WTC11 (cell line): ENCODE measurements at regions not wholly inside any gene's neighbourhood (a gene's known extent, or its start where the extent isn't known, plus 50 kb on each side); places are given as distances from the start of the nearest gene placed in this dataset.

Experiments used
- ATAC-seq: fragments of 200-7000 bp; cut with Tn5 transposase; 2 replicates; pipeline ENCODE4 v1.10.0; 2021; ENCODE audit warnings: mild to moderate bottlenecking, moderate library complexity
- CTCF ChIA-PET: fragments of 300-600 bp; sonication (Branson Sonifier 250); formaldehyde crosslinking; loops from one replicate; lab custom pipeline; 2021; ENCODE audit warnings: antibody characterized with exemption; lab: Charles Lee
- POLR2A ChIA-PET: fragments of 350-600 bp; sonication (Branson Sonifier 250); formaldehyde crosslinking; loops from one replicate; lab custom pipeline; 2021; ENCODE audit warnings: antibody characterized with exemption; lab: Charles Lee
- DNase-seq: peaks from one replicate; pipeline ENCODE4 v3.0.0; 2021; ENCODE audit warnings: low spot score
- H3K27ac Mint-ChIP-seq: 2 replicates; pipeline ENCODE4 v1.8.0; 2021; ENCODE audit warnings: mixed read lengths
- H3K27me3 Mint-ChIP-seq: 2 replicates; pipeline ENCODE4 v1.8.0; 2021; ENCODE audit warnings: low read depth, mild to moderate bottlenecking, moderate library complexity, mixed read lengths
- H3K36me3 Mint-ChIP-seq: 2 replicates; pipeline ENCODE4 v1.8.0; 2021; ENCODE audit warnings: mixed read lengths
- H3K4me1 Mint-ChIP-seq: 2 replicates; pipeline ENCODE4 v1.8.0; 2022; ENCODE audit warnings: mixed read lengths
- H3K4me3 Mint-ChIP-seq: 2 replicates; pipeline ENCODE4 v1.8.0; 2021; ENCODE audit warnings: mild to moderate bottlenecking, moderate library complexity, mixed read lengths
- H3K9me3 Mint-ChIP-seq: 2 replicates; pipeline ENCODE4 v1.8.0; 2021; ENCODE audit warnings: mixed read lengths
- CREB1 ChIP-seq: sonication (generic); formaldehyde crosslinking; IDR thresholded peaks from 2 replicates; pipeline ENCODE4 v1.8.0; 2023; ENCODE audit warnings: mild to moderate bottlenecking, missing genetic modification reagents
- EMX1 ChIP-seq: fragments of 250-450 bp; sonication (Bioruptor Pico); IDR thresholded peaks from 2 replicates; pipeline ENCODE4 v1.8.0; 2021; ENCODE audit warnings: mild to moderate bottlenecking
- FOXJ3 ChIP-seq: sonication (generic); formaldehyde crosslinking; IDR thresholded peaks from 2 replicates; pipeline ENCODE4 v1.9.0; 2021; ENCODE audit warnings: missing genetic modification reagents, mild to moderate bottlenecking, borderline replicate concordance
- IRF1 ChIP-seq: sonication (generic); formaldehyde crosslinking; IDR thresholded peaks from 2 replicates; pipeline ENCODE4 v1.8.0; 2023; ENCODE audit warnings: missing genetic modification reagents
- JAZF1 ChIP-seq: fragments of 250-450 bp; sonication (Bioruptor Pico); IDR thresholded peaks from 2 replicates; pipeline ENCODE4 v1.9.0; 2021; ENCODE audit warnings: moderate library complexity, mild to moderate bottlenecking, inconsistent platforms
- JUN ChIP-seq: sonication (generic); formaldehyde crosslinking; IDR thresholded peaks from 2 replicates; pipeline ENCODE4 v1.8.0; 2023; ENCODE audit warnings: mild to moderate bottlenecking, missing genetic modification reagents
- NR2C2 ChIP-seq: sonication (generic); formaldehyde crosslinking; IDR thresholded peaks from 2 replicates; pipeline ENCODE4 v1.8.0; 2022; ENCODE audit warnings: mild to moderate bottlenecking, missing genetic modification reagents
- OVOL2 ChIP-seq: fragments of 250-450 bp; sonication (Bioruptor Pico); IDR thresholded peaks from 2 replicates; pipeline ENCODE4 v1.9.0; 2021; ENCODE audit warnings: mild to moderate bottlenecking, borderline replicate concordance
- RELA ChIP-seq: sonication (generic); formaldehyde crosslinking; IDR thresholded peaks from 2 replicates; pipeline ENCODE4 v1.8.1; 2022; ENCODE audit warnings: missing genetic modification reagents, mild to moderate bottlenecking, borderline replicate concordance
- SOX15 ChIP-seq: fragments of 250-450 bp; sonication (Bioruptor Pico); IDR thresholded peaks from 2 replicates; pipeline ENCODE4 v1.9.0; 2021; ENCODE audit warnings: mild to moderate bottlenecking
- TCF7 ChIP-seq: sonication (generic); formaldehyde crosslinking; IDR thresholded peaks from 2 replicates; pipeline ENCODE4 v1.8.0; 2022; ENCODE audit warnings: mild to moderate bottlenecking, low read depth, missing genetic modification reagents, moderate library complexity
- TEAD4 ChIP-seq: sonication (generic); formaldehyde crosslinking; IDR thresholded peaks from 2 replicates; pipeline ENCODE4 v1.8.0; 2022; ENCODE audit warnings: mild to moderate bottlenecking, missing genetic modification reagents
- ZNF138 ChIP-seq: sonication (generic); formaldehyde crosslinking; conservative IDR thresholded peaks from 2 replicates; pipeline ENCODE4 v1.8.1; 2022; ENCODE audit warnings: mild to moderate bottlenecking, moderate library complexity, missing genetic modification reagents
- ZNF317 ChIP-seq: sonication (generic); formaldehyde crosslinking; IDR thresholded peaks from 2 replicates; pipeline ENCODE4 v1.8.1; 2023; ENCODE audit warnings: low read depth, mild to moderate bottlenecking, moderate library complexity, missing genetic modification reagents, borderline replicate concordance
- ZNF416 ChIP-seq: fragments of 250-450 bp; sonication (Bioruptor Pico); IDR thresholded peaks from 2 replicates; pipeline ENCODE4 v1.9.0; 2021; ENCODE audit warnings: mild to moderate bottlenecking, inconsistent platforms
- TF ChIP-seq, protein P1 (sequence below): sonication (generic); formaldehyde crosslinking; IDR thresholded peaks from 2 replicates; pipeline ENCODE4 v1.8.1; 2023; ENCODE audit warnings: mild to moderate bottlenecking, missing genetic modification reagents, moderate library complexity
- TF ChIP-seq, protein P2 (sequence below): sonication (generic); formaldehyde crosslinking; IDR thresholded peaks from 2 replicates; pipeline ENCODE4 v1.8.1; 2023; ENCODE audit warnings: mild to moderate bottlenecking, missing genetic modification reagents, borderline replicate concordance
- TF ChIP-seq, protein P3 (sequence below): sonication (generic); formaldehyde crosslinking; IDR thresholded peaks from 2 replicates; pipeline ENCODE4 v1.8.1; 2022; ENCODE audit warnings: mild to moderate bottlenecking, missing genetic modification reagents, moderate library complexity, borderline replicate concordance
- TF ChIP-seq, protein P4 (sequence below): sonication (generic); formaldehyde crosslinking; IDR thresholded peaks from 2 replicates; pipeline ENCODE4 v1.8.1; 2022; ENCODE audit warnings: low read depth, mild to moderate bottlenecking, moderate library complexity, missing genetic modification reagents, borderline replicate concordance
- TF ChIP-seq, protein P5 (sequence below): sonication (generic); formaldehyde crosslinking; IDR thresholded peaks from 2 replicates; pipeline ENCODE4 v1.8.0; 2022; ENCODE audit warnings: mild to moderate bottlenecking, missing genetic modification reagents

GRCh38 chr3:148389916-148390315 lies 307.8 kb upstream of the AGTR1 start:
- Mint-ChIP-seq H3K4me3 (no peak overlapping the region), H3K9me3 (peaks cover 9% of the 10 kb centered on the region), H3K36me3 (no peaks in the 10 kb centered on the region), H3K4me1 (no peaks in the 10 kb centered on the region), H3K27ac (no peak overlapping the region), H3K27me3 (no peaks in the 10 kb centered on the region)
- CTCF ChIA-PET: no interaction called here
- ATAC-seq (no peak), DNase-seq (no peak)
- POLR2A ChIA-PET: interaction anchor here (0.6 kb wide), 1 partner anchor 862 kb away, joined by 3 read pairs; no protein-coding TSS in a partner anchor
- no peak for TF ChIP-seq JUN (CRISPR knock-in tag)
- TF ChIP-seq IRF1 (CRISPR knock-in tag): no peak
- TF ChIP-seq, protein P1, sequence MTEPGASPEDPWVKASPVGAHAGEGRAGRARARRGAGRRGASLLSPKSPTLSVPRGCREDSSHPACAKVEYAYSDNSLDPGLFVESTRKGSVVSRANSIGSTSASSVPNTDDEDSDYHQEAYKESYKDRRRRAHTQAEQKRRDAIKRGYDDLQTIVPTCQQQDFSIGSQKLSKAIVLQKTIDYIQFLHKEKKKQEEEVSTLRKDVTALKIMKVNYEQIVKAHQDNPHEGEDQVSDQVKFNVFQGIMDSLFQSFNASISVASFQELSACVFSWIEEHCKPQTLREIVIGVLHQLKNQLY (CRISPR knock-in tag): no peak
- TF ChIP-seq SOX15 (CRISPR knock-in tag): no peak
- no peak for TF ChIP-seq TCF7 (CRISPR knock-in tag)
- TF ChIP-seq JAZF1 (CRISPR knock-in tag): no peak

DNA sequence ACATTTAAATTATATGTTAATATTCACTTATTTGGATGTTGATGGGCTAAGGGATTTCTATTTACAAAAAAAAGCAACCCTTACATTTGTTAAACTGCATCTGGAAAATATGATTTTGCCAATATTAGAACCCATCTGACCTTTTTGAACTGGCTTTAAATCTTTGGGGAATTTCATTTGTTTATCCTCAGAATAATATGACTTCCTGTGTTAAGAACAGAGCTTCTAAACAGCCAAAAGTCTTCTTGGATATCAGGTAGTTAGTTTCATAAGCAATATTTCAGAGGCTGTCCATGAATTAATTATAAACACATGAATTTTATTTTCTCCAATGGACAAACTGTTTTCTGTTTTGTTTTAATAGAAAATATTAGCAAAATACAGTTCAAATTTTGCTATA lies 301.9 kb upstream of the AGTR1 start:
- POLR2A ChIA-PET: no interaction called here
- TF ChIP-seq, protein P2, sequence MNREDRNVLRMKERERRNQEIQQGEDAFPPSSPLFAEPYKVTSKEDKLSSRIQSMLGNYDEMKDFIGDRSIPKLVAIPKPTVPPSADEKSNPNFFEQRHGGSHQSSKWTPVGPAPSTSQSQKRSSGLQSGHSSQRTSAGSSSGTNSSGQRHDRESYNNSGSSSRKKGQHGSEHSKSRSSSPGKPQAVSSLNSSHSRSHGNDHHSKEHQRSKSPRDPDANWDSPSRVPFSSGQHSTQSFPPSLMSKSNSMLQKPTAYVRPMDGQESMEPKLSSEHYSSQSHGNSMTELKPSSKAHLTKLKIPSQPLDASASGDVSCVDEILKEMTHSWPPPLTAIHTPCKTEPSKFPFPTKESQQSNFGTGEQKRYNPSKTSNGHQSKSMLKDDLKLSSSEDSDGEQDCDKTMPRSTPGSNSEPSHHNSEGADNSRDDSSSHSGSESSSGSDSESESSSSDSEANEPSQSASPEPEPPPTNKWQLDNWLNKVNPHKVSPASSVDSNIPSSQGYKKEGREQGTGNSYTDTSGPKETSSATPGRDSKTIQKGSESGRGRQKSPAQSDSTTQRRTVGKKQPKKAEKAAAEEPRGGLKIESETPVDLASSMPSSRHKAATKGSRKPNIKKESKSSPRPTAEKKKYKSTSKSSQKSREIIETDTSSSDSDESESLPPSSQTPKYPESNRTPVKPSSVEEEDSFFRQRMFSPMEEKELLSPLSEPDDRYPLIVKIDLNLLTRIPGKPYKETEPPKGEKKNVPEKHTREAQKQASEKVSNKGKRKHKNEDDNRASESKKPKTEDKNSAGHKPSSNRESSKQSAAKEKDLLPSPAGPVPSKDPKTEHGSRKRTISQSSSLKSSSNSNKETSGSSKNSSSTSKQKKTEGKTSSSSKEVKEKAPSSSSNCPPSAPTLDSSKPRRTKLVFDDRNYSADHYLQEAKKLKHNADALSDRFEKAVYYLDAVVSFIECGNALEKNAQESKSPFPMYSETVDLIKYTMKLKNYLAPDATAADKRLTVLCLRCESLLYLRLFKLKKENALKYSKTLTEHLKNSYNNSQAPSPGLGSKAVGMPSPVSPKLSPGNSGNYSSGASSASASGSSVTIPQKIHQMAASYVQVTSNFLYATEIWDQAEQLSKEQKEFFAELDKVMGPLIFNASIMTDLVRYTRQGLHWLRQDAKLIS (CRISPR knock-in tag): no peak
- TF ChIP-seq, protein P1 (CRISPR knock-in tag): no peak
- TF ChIP-seq EMX1 (CRISPR knock-in tag) (no peak), ZNF138 (CRISPR knock-in tag) (no peak), ZNF416 (CRISPR knock-in tag) (no peak), SOX15 (CRISPR knock-in tag) (no peak), FOXJ3 (CRISPR knock-in tag) (no peak), NR2C2 (CRISPR knock-in tag) (no peak), OVOL2 (no peak), ZNF317 (CRISPR knock-in tag) (no peak), CREB1 (no peak), RELA (CRISPR knock-in tag) (no peak), TEAD4 (CRISPR knock-in tag) (no peak)
- TF ChIP-seq, protein P3, sequence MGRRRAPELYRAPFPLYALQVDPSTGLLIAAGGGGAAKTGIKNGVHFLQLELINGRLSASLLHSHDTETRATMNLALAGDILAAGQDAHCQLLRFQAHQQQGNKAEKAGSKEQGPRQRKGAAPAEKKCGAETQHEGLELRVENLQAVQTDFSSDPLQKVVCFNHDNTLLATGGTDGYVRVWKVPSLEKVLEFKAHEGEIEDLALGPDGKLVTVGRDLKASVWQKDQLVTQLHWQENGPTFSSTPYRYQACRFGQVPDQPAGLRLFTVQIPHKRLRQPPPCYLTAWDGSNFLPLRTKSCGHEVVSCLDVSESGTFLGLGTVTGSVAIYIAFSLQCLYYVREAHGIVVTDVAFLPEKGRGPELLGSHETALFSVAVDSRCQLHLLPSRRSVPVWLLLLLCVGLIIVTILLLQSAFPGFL (CRISPR knock-in tag): no peak
- TF ChIP-seq, protein P4, sequence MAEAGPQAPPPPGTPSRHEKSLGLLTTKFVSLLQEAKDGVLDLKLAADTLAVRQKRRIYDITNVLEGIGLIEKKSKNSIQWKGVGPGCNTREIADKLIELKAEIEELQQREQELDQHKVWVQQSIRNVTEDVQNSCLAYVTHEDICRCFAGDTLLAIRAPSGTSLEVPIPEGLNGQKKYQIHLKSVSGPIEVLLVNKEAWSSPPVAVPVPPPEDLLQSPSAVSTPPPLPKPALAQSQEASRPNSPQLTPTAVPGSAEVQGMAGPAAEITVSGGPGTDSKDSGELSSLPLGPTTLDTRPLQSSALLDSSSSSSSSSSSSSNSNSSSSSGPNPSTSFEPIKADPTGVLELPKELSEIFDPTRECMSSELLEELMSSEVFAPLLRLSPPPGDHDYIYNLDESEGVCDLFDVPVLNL: no peak
- TF ChIP-seq, protein P5, sequence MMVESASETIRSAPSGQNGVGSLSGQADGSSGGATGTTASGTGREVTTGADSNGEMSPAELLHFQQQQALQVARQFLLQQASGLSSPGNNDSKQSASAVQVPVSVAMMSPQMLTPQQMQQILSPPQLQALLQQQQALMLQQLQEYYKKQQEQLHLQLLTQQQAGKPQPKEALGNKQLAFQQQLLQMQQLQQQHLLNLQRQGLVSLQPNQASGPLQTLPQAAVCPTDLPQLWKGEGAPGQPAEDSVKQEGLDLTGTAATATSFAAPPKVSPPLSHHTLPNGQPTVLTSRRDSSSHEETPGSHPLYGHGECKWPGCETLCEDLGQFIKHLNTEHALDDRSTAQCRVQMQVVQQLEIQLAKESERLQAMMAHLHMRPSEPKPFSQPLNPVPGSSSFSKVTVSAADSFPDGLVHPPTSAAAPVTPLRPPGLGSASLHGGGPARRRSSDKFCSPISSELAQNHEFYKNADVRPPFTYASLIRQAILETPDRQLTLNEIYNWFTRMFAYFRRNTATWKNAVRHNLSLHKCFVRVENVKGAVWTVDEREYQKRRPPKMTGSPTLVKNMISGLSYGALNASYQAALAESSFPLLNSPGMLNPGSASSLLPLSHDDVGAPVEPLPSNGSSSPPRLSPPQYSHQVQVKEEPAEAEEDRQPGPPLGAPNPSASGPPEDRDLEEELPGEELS (CRISPR knock-in tag): no peak
- Mint-ChIP-seq H3K9me3 (peaks cover 6% of the 10 kb centered on the region), H3K27me3 (no peaks in the 10 kb centered on the region), H3K4me1 (peaks cover 8% of the 10 kb centered on the region), H3K27ac (no peak overlapping the region), H3K4me3 (no peak overlapping the region), H3K36me3 (no peaks in the 10 kb centered on the region)
- ATAC-seq (no peak), DNase-seq (no peak)
- CTCF ChIA-PET: no interaction called here
